ENCODE measurements at regions not wholly inside any gene's neighbourhood (a gene's known extent, or its start where the extent isn't known, plus 50 kb on each side); places are given as distances from the start of the nearest gene placed in this dataset.
"Not testable (repeated sequence)": the region's sequence is repeated elsewhere in the genome, so short reads cannot be mapped to it uniquely, and the experiment has no call there.

DNA sequence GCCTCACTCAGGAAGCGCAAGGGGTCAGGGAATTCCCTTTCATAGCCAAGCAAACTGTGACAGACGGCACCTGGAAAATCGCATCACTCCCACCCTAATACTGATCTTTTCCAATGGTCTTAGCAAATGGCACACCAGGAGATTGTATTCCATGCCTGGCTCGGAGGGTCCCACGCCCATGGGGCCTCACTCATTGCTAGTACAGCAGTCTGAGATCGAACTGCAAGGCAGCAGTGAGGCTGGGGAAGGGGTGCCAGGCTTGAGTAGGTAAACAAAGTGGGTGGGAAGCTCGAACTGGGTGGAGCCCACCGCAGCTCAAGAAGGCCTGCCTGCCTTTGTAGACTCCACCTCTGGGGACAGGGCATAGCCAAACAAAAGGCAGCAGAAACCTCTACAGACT, 626.0 kb upstream of the ST8SIA4 start:
- TF ChIP-seq CTCF (conservative IDR thresholded peaks at IDR 0.05; ENCODE audit: low read length); EZH2phosphoT487 (IDR thresholded peaks at IDR 0.05; ENCODE audit: borderline replicate concordance): not testable (repeated sequence)
